ENCODE measurements at regions not wholly inside any gene's neighbourhood (a gene's known extent, or its start where the extent isn't known, plus 50 kb on each side); places are given as distances from the start of the nearest gene placed in this dataset.

DNA sequence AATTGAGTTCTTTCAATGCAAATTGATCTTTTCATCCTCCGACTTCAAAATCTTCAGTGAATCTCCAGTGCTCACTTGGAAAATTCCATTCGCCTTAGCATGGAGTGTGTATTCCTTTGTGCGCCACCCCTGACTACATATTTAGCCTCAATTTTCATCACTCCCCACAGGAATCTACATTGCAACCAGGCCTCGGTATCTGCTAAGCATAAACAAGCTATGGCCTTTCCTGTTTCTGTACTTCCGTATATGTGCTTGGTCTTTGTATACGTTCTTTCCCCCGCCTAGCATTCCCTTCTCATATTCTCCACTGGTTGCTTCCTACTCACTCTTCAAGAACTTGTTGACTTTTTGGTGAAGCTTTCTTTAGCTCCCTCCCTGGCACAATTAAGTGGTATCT, 470.8 kb downstream of the LMO4 start:
- H3K9me3 ChIP-seq = no peaks in the 10 kb centered on the region
- TF ChIP-seq, protein P1, sequence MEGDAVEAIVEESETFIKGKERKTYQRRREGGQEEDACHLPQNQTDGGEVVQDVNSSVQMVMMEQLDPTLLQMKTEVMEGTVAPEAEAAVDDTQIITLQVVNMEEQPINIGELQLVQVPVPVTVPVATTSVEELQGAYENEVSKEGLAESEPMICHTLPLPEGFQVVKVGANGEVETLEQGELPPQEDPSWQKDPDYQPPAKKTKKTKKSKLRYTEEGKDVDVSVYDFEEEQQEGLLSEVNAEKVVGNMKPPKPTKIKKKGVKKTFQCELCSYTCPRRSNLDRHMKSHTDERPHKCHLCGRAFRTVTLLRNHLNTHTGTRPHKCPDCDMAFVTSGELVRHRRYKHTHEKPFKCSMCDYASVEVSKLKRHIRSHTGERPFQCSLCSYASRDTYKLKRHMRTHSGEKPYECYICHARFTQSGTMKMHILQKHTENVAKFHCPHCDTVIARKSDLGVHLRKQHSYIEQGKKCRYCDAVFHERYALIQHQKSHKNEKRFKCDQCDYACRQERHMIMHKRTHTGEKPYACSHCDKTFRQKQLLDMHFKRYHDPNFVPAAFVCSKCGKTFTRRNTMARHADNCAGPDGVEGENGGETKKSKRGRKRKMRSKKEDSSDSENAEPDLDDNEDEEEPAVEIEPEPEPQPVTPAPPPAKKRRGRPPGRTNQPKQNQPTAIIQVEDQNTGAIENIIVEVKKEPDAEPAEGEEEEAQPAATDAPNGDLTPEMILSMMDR (IDR thresholded peaks at IDR 0.05) = no peak
- TF ChIP-seq POLR2AphosphoS5 (IDR thresholded peaks at IDR 0.05) (no peak), EP300 (IDR thresholded peaks at IDR 0.05) (no peak), POLR2A (IDR thresholded peaks at IDR 0.05) (no peak)
- 89 to 93% methylated on average over 7 of the region's 7 CpGs for WGBS, 2 donors (ENCODE audit: low coverage in 1 of 2)
- H3K27me3 ChIP-seq = no peaks in the 10 kb centered on the region
- H3K4me3 ChIP-seq = no peak overlapping the region
- peaks cover 0 to 7% (median 0%) of the 10 kb centered on the region in 3 donors for H3K4me1 ChIP-seq
- H3K36me3 ChIP-seq = no peaks in the 10 kb centered on the region
- no peak for ATAC-seq
- H3K27ac ChIP-seq = no peak overlapping the region

DNA sequence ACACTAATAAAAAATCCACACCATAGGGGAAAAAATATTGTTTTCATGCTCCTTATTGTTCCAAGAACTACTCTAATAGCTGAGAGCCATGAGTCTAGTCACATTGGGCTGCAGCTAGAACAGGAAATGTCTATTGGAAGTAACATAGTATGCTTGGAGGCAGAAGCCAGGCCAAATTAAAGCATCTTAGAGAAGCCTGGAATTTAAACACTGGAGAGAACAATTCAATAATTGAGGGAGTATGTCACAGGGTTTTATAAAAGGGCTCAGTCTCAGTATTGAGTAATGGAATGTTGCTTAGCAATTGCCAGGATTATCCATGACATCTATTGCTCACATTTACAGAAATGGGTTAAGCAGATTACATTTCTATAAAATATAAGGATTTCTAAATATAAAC, 471.3 kb downstream of the LMO4 start:
- peaks cover 0 to 7% (median 0%) of the 10 kb centered on the region in 3 donors for H3K4me1 ChIP-seq
- H3K27me3 ChIP-seq = no peaks in the 10 kb centered on the region
- no peak for ATAC-seq
- no peaks in the 10 kb centered on the region for H3K9me3 ChIP-seq
- no peak overlapping the region for H3K4me3 ChIP-seq
- TF ChIP-seq, protein P1 (IDR thresholded peaks at IDR 0.05) = no peak
- TF ChIP-seq POLR2AphosphoS5 (IDR thresholded peaks at IDR 0.05) = no peak
- no peak for TF ChIP-seq POLR2A (IDR thresholded peaks at IDR 0.05)
- no peak for TF ChIP-seq EP300 (IDR thresholded peaks at IDR 0.05)
- H3K27ac ChIP-seq = no peak overlapping the region
- H3K36me3 ChIP-seq = no peaks in the 10 kb centered on the region

DNA sequence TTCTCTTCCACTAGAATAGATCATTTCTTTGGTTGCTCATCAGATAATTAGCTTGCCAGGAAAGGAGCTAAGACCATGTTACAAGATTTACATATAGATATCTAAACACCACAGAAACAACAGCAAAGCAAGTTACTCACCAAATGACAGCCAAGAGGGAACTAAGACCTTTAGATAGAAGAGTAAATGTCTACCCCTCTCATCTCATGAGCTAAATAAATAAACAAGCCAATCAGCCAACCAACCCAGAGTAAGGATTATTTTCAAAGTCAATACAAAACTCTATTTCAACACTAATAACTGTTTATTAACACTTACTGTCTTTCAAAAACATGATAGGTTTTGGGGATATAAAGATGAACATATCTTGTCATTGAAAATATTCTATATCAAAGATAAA, 474.7 kb downstream of the LMO4 start:
- no peak for ATAC-seq
- TF ChIP-seq POLR2A (IDR thresholded peaks at IDR 0.05) (no peak), POLR2AphosphoS5 (IDR thresholded peaks at IDR 0.05) (no peak), EP300 (IDR thresholded peaks at IDR 0.05) (no peak)
- TF ChIP-seq, protein P1 (IDR thresholded peaks at IDR 0.05) = no peak
- no peaks in the 10 kb centered on the region for H3K27me3 ChIP-seq

DNA sequence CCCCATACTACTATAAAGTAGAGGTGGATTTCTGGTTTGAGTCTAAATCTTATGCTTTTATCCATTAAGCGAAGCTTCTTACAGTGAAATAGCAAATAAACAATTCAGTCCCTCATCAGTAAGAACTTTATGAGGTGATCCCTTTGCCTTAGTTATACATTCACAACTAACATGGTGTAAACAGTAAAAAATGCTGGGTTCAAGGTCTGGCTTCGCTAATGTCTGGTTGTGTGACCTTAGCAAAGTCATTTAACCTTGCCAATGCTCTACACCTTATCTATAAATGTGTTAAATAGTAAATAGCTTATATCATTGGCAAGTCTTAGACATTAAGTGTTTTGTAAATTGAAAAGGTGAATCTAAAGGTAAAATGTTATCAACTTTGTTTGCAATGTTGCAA, 475.4 kb downstream of the LMO4 start:
- 92 to 96% methylated on average over 2 of the region's 2 CpGs for WGBS, 2 donors (ENCODE audit: low coverage in 1 of 2)
- Histone ChIP-seq H3K27ac (no peak overlapping the region), H3K9me3 (no peaks in the 10 kb centered on the region), H3K4me3 (no peak overlapping the region), H3K36me3 (no peaks in the 10 kb centered on the region), H3K27me3 (no peaks in the 10 kb centered on the region), H3K4me1 (peaks cover 0 to 16% (median 3%) of the 10 kb centered on the region in 3 donors)
- TF ChIP-seq POLR2AphosphoS5 (IDR thresholded peaks at IDR 0.05) (no peak), POLR2A (IDR thresholded peaks at IDR 0.05) (no peak), EP300 (IDR thresholded peaks at IDR 0.05) (no peak)
- TF ChIP-seq, protein P1 (IDR thresholded peaks at IDR 0.05) = no peak
- no peak for ATAC-seq

More for the DNA sequence above, 474.7 kb downstream of the LMO4 start:
- H3K9me3 ChIP-seq = no peaks in the 10 kb centered on the region
- no peaks in the 10 kb centered on the region for H3K36me3 ChIP-seq
- no peak overlapping the region for H3K27ac ChIP-seq
- H3K4me3 ChIP-seq = no peak overlapping the region
- H3K4me1 ChIP-seq = peaks cover 0 to 16% (median 3%) of the 10 kb centered on the region in 3 donors

DNA sequence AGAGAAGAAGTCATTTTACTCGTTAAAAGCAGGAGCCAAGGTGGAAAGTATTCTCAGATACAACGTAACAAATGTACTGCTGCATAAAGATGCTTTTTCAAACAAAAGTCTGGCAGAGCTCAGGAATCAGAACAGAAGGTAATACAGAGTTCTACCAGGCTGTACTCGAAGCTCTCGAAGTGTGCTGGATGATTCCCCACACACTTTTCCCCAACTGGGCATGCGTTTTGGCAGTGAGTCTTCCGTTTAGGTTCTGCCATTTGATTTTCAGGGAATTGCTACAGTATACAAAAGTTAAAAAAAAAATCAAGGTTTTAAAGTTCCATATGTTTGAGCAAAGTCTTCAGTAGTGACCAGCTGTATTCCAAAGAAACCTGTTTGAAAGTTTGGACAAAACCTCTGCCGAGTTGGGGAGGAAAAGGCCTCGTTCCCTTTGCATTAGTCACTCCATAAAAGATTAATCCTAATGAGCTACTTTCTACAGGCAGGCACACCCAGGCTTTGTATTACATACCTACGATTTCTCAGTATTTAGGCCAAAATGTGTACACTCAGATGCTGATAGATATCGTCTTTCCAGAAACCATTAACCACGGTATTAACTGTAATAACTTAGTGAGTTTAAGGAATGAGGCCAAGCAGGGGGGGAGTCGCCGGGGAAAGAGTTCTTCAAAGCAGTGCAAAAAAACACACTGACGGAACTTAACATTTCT, 477.1 kb downstream of the LMO4 start:
- peak; percentile 40 for TF ChIP-seq POLR2AphosphoS5 (IDR thresholded peaks at IDR 0.05)
- TF ChIP-seq, protein P1 (IDR thresholded peaks at IDR 0.05) = no peak
- no peaks in the 10 kb centered on the region for H3K27me3 ChIP-seq
- WGBS, 2 donors (ENCODE audit: low coverage in 1 of 2) = 30 to 35% methylated on average over 13 of the region's 14 CpGs
- peak; percentile 65 for ATAC-seq
- H3K4me1 ChIP-seq = peaks cover 0 to 16% (median 3%) of the 10 kb centered on the region in 3 donors
- H3K4me3 ChIP-seq = peak overlapping the region; percentile 5 to 19
- peak overlapping the region; percentile 49 to 83 (median 75) for H3K27ac ChIP-seq
- H3K36me3 ChIP-seq = no peaks in the 10 kb centered on the region
- no peaks in the 10 kb centered on the region for H3K9me3 ChIP-seq
